Germinal center (tissue), 1 donor: ENCODE measurements at regions not wholly inside any gene's neighbourhood (a gene's known extent, or its start where the extent isn't known, plus 50 kb on each side); places are given as distances from the start of the nearest gene placed in this dataset.

ENCODE experiments used
- DNase-seq: peaks from one replicate; pipeline ENCODE4 v3.0.0; 2012; ENCODE audit warnings: mixed read lengths, low spot score

GRCh38 chr1:30405631-30406212 lies 317.7 kb downstream of the MATN1 start:
- DNase-seq = no peak

GRCh38 chr1:30405081-30405480 lies 318.3 kb downstream of the MATN1 start:
- no peak for DNase-seq

GRCh38 chr1:30404341-30404740 lies 319.0 kb downstream of the MATN1 start:
- no peak for DNase-seq

- no peak for DNase-seq
Measured at GRCh38 chr1:30403726-30404125, 319.7 kb downstream of the MATN1 start.

GRCh38 chr1:30403061-30403645 lies 320.2 kb downstream of the MATN1 start:
- DNase-seq = no peak

- DNase-seq = no peak
Measured at GRCh38 chr1:30402031-30402430, 321.4 kb downstream of the MATN1 start.

GRCh38 chr1:30400507-30400906 lies 322.9 kb downstream of the MATN1 start:
- no peak for DNase-seq

- DNase-seq = no peak
Measured at GRCh38 chr1:30399026-30399425, 324.4 kb downstream of the MATN1 start.

GRCh38 chr1:30397576-30397975 lies 325.8 kb downstream of the MATN1 start:
- no peak for DNase-seq

GRCh38 chr1:30395631-30396030 lies 327.8 kb downstream of the MATN1 start:
- DNase-seq = no peak

- DNase-seq = no peak
Measured at GRCh38 chr1:30388386-30388785, 335.0 kb downstream of the MATN1 start.

- no peak for DNase-seq
Measured at GRCh38 chr1:30386156-30386926, 337.0 kb downstream of the MATN1 start.

- DNase-seq = no peak
Measured at GRCh38 chr1:30385246-30385995, 338.0 kb downstream of the MATN1 start.

GRCh38 chr1:30384286-30385245 lies 338.8 kb downstream of the MATN1 start:
- DNase-seq = no peak

GRCh38 chr1:30383221-30383711 lies 340.1 kb downstream of the MATN1 start:
- no peak for DNase-seq

- DNase-seq = no peak
Measured at GRCh38 chr1:30382496-30382895, 340.9 kb downstream of the MATN1 start.

- DNase-seq = no peak
Measured at GRCh38 chr1:30381671-30382365, 341.6 kb downstream of the MATN1 start.

GRCh38 chr1:30381266-30381665 lies 342.1 kb downstream of the MATN1 start:
- no peak for DNase-seq

GRCh38 chr1:30380625-30380984 lies 342.8 kb downstream of the MATN1 start:
- no peak for DNase-seq

- peak; percentile 85 for DNase-seq
Measured at GRCh38 chr1:30379684-30380624, 343.4 kb downstream of the MATN1 start.
